Caki2 (cell line): ENCODE measurements at regions not wholly inside any gene's neighbourhood (a gene's known extent, or its start where the extent isn't known, plus 50 kb on each side); places are given as distances from the start of the nearest gene placed in this dataset.
"Not testable (repeated sequence)": the region's sequence is repeated elsewhere in the genome, so short reads cannot be mapped to it uniquely, and the experiment has no call there.

Experiments used
- DNase-seq: peaks from one replicate; pipeline ENCODE4 v3.0.0-alpha.2; 2015; ENCODE audit warnings: low read depth
- in situ Hi-C: cut with HindIII; loops from 2 replicates; pipeline ENCODE4 v1.10.0; 2016; ENCODE audit warnings: low sequenced_read_pairs, low pct_unique_long_range_greater_than_20kb, mixed read lengths

GRCh38 chr2:48089644-48090043 lies 183.3 kb upstream of the FBXO11 start:
- in situ Hi-C loops, result no loop called here
- no peak for DNase-seq

GRCh38 chr2:48092846-48093803 lies 186.8 kb upstream of the FBXO11 start:
- DNase-seq, result no peak
- in situ Hi-C loops, result no loop called here

- in situ Hi-C loops, DNase-seq: not testable (repeated sequence)
Observed at GRCh38 chr2:48096765-48097164, 190.5 kb upstream of the FBXO11 start.

GRCh38 chr2:48098539-48098938 lies 192.2 kb upstream of the FBXO11 start:
- DNase-seq, result no peak
- in situ Hi-C loops, result no loop called here

- no peak for DNase-seq
- in situ Hi-C loops, result no loop called here
Observed at GRCh38 chr2:48104418-48104817, 198.1 kb upstream of the FBXO11 start.

- in situ Hi-C loops, result no loop called here
- DNase-seq, result no peak
Observed at GRCh38 chr2:48105848-48106247, 199.6 kb upstream of the FBXO11 start.

GRCh38 chr2:48107326-48107925 lies 201.1 kb upstream of the FBXO11 start:
- in situ Hi-C loops, result no loop called here
- DNase-seq, result peak; percentile 41

- DNase-seq, result no peak
- in situ Hi-C loops, result no loop called here
Observed at GRCh38 chr2:48108455-48108854, 202.2 kb upstream of the FBXO11 start.

GRCh38 chr2:48109491-48110204 lies 203.3 kb upstream of the FBXO11 start:
- no peak for DNase-seq
- in situ Hi-C loops, result no loop called here

- in situ Hi-C loops, result no loop called here
- DNase-seq, result no peak
Observed at GRCh38 chr2:48110492-48110891, 204.0 kb upstream of the FOXN2 start.

GRCh38 chr2:48112911-48113680 lies 201.4 kb upstream of the FOXN2 start:
- DNase-seq, result peak; percentile 7

GRCh38 chr2:48113767-48114166 lies 200.7 kb upstream of the FOXN2 start:
- no peak for DNase-seq
- in situ Hi-C loops, result no loop called here

More at GRCh38 chr2:48112911-48113680, 201.4 kb upstream of the FOXN2 start:
- in situ Hi-C loops, result no loop called here

GRCh38 chr2:48114256-48114655 lies 200.2 kb upstream of the FOXN2 start:
- in situ Hi-C loops, result no loop called here

GRCh38 chr2:48116497-48116896 lies 198.0 kb upstream of the FOXN2 start:
- in situ Hi-C loops, result no loop called here
- DNase-seq, result no peak

More at GRCh38 chr2:48114256-48114655, 200.2 kb upstream of the FOXN2 start:
- DNase-seq, result peak; percentile 54

- in situ Hi-C loops, result no loop called here
- DNase-seq, result no peak
Observed at GRCh38 chr2:48118895-48119294, 195.6 kb upstream of the FOXN2 start.

- in situ Hi-C loops, result no loop called here
- no peak for DNase-seq
Observed at GRCh38 chr2:48120112-48120511, 194.4 kb upstream of the FOXN2 start.

- in situ Hi-C loops, result no loop called here
- DNase-seq, result no peak
Observed at GRCh38 chr2:48120759-48121242, 193.7 kb upstream of the FOXN2 start.

- DNase-seq, result no peak
- in situ Hi-C loops, result no loop called here
Observed at GRCh38 chr2:48122166-48122565, 192.3 kb upstream of the FOXN2 start.
